H1 (cell line): ENCODE measurements at regions not wholly inside any gene's neighbourhood (a gene's known extent, or its start where the extent isn't known, plus 50 kb on each side); places are given as distances from the start of the nearest gene placed in this dataset.

ENCODE experiments used
- EP300 ChIP-seq, 2 experiments: IDR thresholded peaks; 1 replicate in 1 of 2; 2 replicates in 1 of 2; pipeline ENCODE4 v1.6.1; 2011 to 2012; ENCODE audit warnings: low read depth in 2 of 2, low read length in 2 of 2, mild to moderate bottlenecking in 2 of 2, borderline replicate concordance in 1 of 2, inconsistent platforms in 1 of 2, moderate library complexity in 1 of 2
- JUN ChIP-seq: IDR thresholded peaks from 2 replicates; pipeline ENCODE4 v1.6.1; 2011; ENCODE audit warnings: low read depth, mild to moderate bottlenecking, improper control_type of control experiment, low read length
- KDM5A ChIP-seq: fragments of 200-600 bp; IDR thresholded peaks from 2 replicates; pipeline ENCODE4 v1.7.1; 2012; ENCODE audit warnings: mild to moderate bottlenecking, low read length, inconsistent platforms, mixed read lengths
- NANOG ChIP-seq: IDR thresholded peaks from 2 replicates; pipeline ENCODE4 v1.6.1; 2011; ENCODE audit warnings: low read length, low read depth, mild to moderate bottlenecking, inconsistent platforms; ENCODE audit not compliant: insufficient read depth, poor library complexity, severe bottlenecking
- POLR2A ChIP-seq, 2 experiments: IDR thresholded peaks; 1 replicate in 1 of 2; 2 replicates in 1 of 2; pipeline ENCODE4 v1.6.1; 2011; ENCODE audit warnings: low read depth in 2 of 2, low read length in 2 of 2, mild to moderate bottlenecking in 2 of 2; ENCODE audit errors: control extremely low read depth in 1 of 2
- RFX5 ChIP-seq: IDR thresholded peaks from 2 replicates; pipeline ENCODE4 v1.6.1; 2011; ENCODE audit warnings: low read depth, low read length, improper control_type of control experiment, borderline replicate concordance
- TCF12 ChIP-seq: IDR thresholded peaks from 2 replicates; pipeline ENCODE4 v1.6.1; 2011; ENCODE audit warnings: low read depth, mild to moderate bottlenecking, low read length
- TF ChIP-seq, protein P1 (sequence below), 3 experiments: IDR thresholded peaks; 1 replicate in 2 of 3; 2 replicates in 1 of 3; pipeline versions ENCODE4 v1.5.1 to v1.6.1; 2011; ENCODE audit warnings: low read length in 3 of 3, mild to moderate bottlenecking in 3 of 3, inconsistent platforms in 2 of 3, low read depth in 1 of 3, moderate library complexity in 1 of 3; ENCODE audit not compliant: insufficient read depth in 1 of 3; ENCODE audit errors: control extremely low read depth in 1 of 3

DNA sequence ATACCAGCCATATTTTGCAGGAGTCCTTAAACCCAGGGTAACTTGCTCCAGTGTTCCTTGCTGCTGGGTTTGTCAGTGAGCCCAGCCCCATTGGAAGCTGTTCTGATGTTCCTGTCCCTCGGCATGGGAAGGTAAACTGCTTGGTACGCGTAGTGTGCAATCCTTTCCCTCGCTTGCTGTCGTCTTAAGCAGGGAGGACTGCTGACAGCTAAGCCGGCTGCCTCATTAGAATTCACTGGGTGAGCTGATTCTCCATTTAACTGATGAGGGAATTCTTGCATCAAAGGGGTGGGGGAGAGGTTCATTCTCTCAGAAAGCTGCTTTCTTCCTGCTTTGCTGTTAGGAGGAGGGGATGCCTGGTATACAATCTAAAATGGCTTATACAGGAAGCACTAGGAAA is 164.6 kb downstream of the MID1IP1 start:
- TF ChIP-seq POLR2A (IDR thresholded peaks at IDR 0.05; ENCODE audit: control extremely low read depth in 1 of 2, low read depth in 2 of 2, low read length in 2 of 2) (no peak), NANOG (no peak), JUN (no peak), RFX5 (no peak), TCF12 (no peak), KDM5A (no peak), EP300 (IDR thresholded peaks at IDR 0.05; ENCODE audit: borderline replicate concordance in 1 of 2, low read depth in 2 of 2, low read length in 2 of 2) (no peak)
- TF ChIP-seq, protein P1, sequence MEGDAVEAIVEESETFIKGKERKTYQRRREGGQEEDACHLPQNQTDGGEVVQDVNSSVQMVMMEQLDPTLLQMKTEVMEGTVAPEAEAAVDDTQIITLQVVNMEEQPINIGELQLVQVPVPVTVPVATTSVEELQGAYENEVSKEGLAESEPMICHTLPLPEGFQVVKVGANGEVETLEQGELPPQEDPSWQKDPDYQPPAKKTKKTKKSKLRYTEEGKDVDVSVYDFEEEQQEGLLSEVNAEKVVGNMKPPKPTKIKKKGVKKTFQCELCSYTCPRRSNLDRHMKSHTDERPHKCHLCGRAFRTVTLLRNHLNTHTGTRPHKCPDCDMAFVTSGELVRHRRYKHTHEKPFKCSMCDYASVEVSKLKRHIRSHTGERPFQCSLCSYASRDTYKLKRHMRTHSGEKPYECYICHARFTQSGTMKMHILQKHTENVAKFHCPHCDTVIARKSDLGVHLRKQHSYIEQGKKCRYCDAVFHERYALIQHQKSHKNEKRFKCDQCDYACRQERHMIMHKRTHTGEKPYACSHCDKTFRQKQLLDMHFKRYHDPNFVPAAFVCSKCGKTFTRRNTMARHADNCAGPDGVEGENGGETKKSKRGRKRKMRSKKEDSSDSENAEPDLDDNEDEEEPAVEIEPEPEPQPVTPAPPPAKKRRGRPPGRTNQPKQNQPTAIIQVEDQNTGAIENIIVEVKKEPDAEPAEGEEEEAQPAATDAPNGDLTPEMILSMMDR (IDR thresholded peaks at IDR 0.05; ENCODE audit: control extremely low read depth in 1 of 3, insufficient read depth in 1 of 3, low read depth in 1 of 3, low read length in 3 of 3) = no peak
